ENCODE measurements at regions not wholly inside any gene's neighbourhood (a gene's known extent, or its start where the extent isn't known, plus 50 kb on each side); places are given as distances from the start of the nearest gene placed in this dataset.

GRCh38 chr5:84453405-84453804, 68.7 kb upstream of the EDIL3 start:
- DNase-seq (no peak), ATAC-seq (ENCODE audit: poor library complexity) (no peak)
- Histone ChIP-seq H3K27me3 (ENCODE audit: control insufficient read depth in 1 of 2, insufficient read depth in 2 of 2, low read length in 2 of 2) (no peaks in the 10 kb centered on the region), H3K27ac (ENCODE audit: low read depth in 1 of 2, low read length in 2 of 2) (no peak overlapping the region), H3K9me3 (ENCODE audit: control insufficient read depth in 1 of 2, insufficient read depth in 1 of 2, low read length in 2 of 2) (peaks cover 7 to 8% of the 10 kb centered on the region in 2 experiments), H3K4me3 (ENCODE audit: low read length) (no peak overlapping the region), H3K36me3 (ENCODE audit: insufficient read depth, low read length) (no peaks in the 10 kb centered on the region), H3K4me1 (ENCODE audit: insufficient read depth, low read length) (no peaks in the 10 kb centered on the region)
- Mint-ChIP-seq H3K9me3 (peaks cover 2% of the 10 kb centered on the region), H3K36me3 (ENCODE audit: low read depth) (no peaks in the 10 kb centered on the region), H3K27ac (no peak overlapping the region), H3K27me3 (no peaks in the 10 kb centered on the region), H3K4me3 (no peak overlapping the region), H3K4me1 (ENCODE audit: low read depth) (no peaks in the 10 kb centered on the region)
- intact Hi-C loops (cut with DNase I, micrococcal nuclease), result no loop called here
- TF ChIP-seq CTCF (IDR thresholded peaks at IDR 0.05), result no peak
- CTCF ChIA-PET, result no interaction called here
- POLR2A ChIA-PET, result no interaction called here

GRCh38 chr5:84450617-84451414, 66.1 kb upstream of the EDIL3 start:
- peaks cover 2% of the 10 kb centered on the region for H3K9me3 Mint-ChIP-seq
- ChIA-PET CTCF (no interaction called here), POLR2A (interaction anchor here (0.5 kb wide), 1 partner anchor 9 kb away, joined by 3 read pairs; no protein-coding TSS in a partner anchor)
- no peaks in the 10 kb centered on the region for H3K27me3 Mint-ChIP-seq
- no peaks in the 10 kb centered on the region for H3K36me3 Mint-ChIP-seq (ENCODE audit: low read depth)
- no peak overlapping the region for H3K4me3 Mint-ChIP-seq
- H3K27ac Mint-ChIP-seq, result no peak overlapping the region
- ATAC-seq (ENCODE audit: poor library complexity), result no peak
- TF ChIP-seq CTCF (IDR thresholded peaks at IDR 0.05), result no peak
- H3K27ac ChIP-seq (ENCODE audit: low read depth in 1 of 2, low read length in 2 of 2), result no peak overlapping the region
- intact Hi-C loops (cut with DNase I, micrococcal nuclease), result no loop called here
- no peaks in the 10 kb centered on the region for H3K4me1 Mint-ChIP-seq (ENCODE audit: low read depth)
- no peak overlapping the region for H3K4me3 ChIP-seq (ENCODE audit: low read length)
- no peaks in the 10 kb centered on the region for H3K27me3 ChIP-seq (ENCODE audit: control insufficient read depth in 1 of 2, insufficient read depth in 2 of 2, low read length in 2 of 2)
- H3K36me3 ChIP-seq (ENCODE audit: insufficient read depth, low read length), result no peaks in the 10 kb centered on the region
- peaks cover 8 to 9% of the 10 kb centered on the region in 2 experiments for H3K9me3 ChIP-seq (ENCODE audit: control insufficient read depth in 1 of 2, insufficient read depth in 1 of 2, low read length in 2 of 2)
- DNase-seq, result no peak
- H3K4me1 ChIP-seq (ENCODE audit: insufficient read depth, low read length), result no peaks in the 10 kb centered on the region

GRCh38 chr5:84445049-84445685, 60.5 kb upstream of the EDIL3 start:
- DNase-seq (no peak), ATAC-seq (ENCODE audit: poor library complexity) (no peak)
- H3K4me3 Mint-ChIP-seq, result no peak overlapping the region
- no peak overlapping the region for H3K27ac ChIP-seq (ENCODE audit: low read depth in 1 of 2, low read length in 2 of 2)
- H3K9me3 Mint-ChIP-seq, result peaks cover 3% of the 10 kb centered on the region
- no peaks in the 10 kb centered on the region for H3K4me1 Mint-ChIP-seq (ENCODE audit: low read depth)
- H3K4me3 ChIP-seq (ENCODE audit: low read length), result no peak overlapping the region
- TF ChIP-seq CTCF (IDR thresholded peaks at IDR 0.05), result no peak
- POLR2A ChIA-PET, result no interaction called here
- no peaks in the 10 kb centered on the region for H3K4me1 ChIP-seq (ENCODE audit: insufficient read depth, low read length)
- H3K36me3 Mint-ChIP-seq (ENCODE audit: low read depth), result no peaks in the 10 kb centered on the region
- H3K27ac Mint-ChIP-seq, result no peak overlapping the region
- H3K27me3 Mint-ChIP-seq, result no peaks in the 10 kb centered on the region
- peaks cover 0 to 3% of the 10 kb centered on the region in 2 experiments for H3K9me3 ChIP-seq (ENCODE audit: control insufficient read depth in 1 of 2, insufficient read depth in 1 of 2, low read length in 2 of 2)
- intact Hi-C loops (cut with DNase I, micrococcal nuclease), result no loop called here
- no peaks in the 10 kb centered on the region for H3K36me3 ChIP-seq (ENCODE audit: insufficient read depth, low read length)
- H3K27me3 ChIP-seq (ENCODE audit: control insufficient read depth in 1 of 2, insufficient read depth in 2 of 2, low read length in 2 of 2), result no peaks in the 10 kb centered on the region
- CTCF ChIA-PET, result no interaction called here
